ENCODE measurements at regions not wholly inside any gene's neighbourhood (a gene's known extent, or its start where the extent isn't known, plus 50 kb on each side); places are given as distances from the start of the nearest gene placed in this dataset.

DNA sequence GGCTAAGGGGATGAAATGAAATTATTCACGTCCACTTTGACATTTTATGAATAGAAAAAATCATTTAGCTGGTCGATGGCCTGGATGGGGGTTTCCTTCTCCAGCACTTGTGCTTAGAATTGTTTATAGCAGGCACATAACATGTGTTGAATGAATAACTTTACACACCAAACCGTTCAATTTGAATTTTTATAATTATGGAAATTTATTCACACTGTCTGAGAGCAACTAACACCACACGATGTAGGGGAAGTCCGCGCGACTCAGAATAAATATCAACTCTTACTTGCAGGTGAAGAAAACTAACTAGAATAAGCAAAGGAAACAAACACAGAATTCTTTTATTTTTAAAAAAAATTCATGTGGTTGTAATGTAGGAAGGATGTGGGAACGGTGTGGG lies 81.3 kb downstream of the MINAR1 start:
- H3K27me3 ChIP-seq (ENCODE audit: insufficient read depth, low read length), result peaks cover 2% of the 10 kb centered on the region
- no peaks in the 10 kb centered on the region for H3K9me3 ChIP-seq (ENCODE audit: low read depth, low read length)
- H3K36me3 ChIP-seq (ENCODE audit: insufficient read depth, low read length), result no peaks in the 10 kb centered on the region
- no peaks in the 10 kb centered on the region for H3K79me2 ChIP-seq (ENCODE audit: insufficient read depth, low read length)
- no peaks in the 10 kb centered on the region for H3K4me1 ChIP-seq (ENCODE audit: insufficient read depth, low read length)
- DNase-seq (ENCODE audit: insufficient read length, low spot score, missing footprints), result no peak
- TF ChIP-seq, protein P1, sequence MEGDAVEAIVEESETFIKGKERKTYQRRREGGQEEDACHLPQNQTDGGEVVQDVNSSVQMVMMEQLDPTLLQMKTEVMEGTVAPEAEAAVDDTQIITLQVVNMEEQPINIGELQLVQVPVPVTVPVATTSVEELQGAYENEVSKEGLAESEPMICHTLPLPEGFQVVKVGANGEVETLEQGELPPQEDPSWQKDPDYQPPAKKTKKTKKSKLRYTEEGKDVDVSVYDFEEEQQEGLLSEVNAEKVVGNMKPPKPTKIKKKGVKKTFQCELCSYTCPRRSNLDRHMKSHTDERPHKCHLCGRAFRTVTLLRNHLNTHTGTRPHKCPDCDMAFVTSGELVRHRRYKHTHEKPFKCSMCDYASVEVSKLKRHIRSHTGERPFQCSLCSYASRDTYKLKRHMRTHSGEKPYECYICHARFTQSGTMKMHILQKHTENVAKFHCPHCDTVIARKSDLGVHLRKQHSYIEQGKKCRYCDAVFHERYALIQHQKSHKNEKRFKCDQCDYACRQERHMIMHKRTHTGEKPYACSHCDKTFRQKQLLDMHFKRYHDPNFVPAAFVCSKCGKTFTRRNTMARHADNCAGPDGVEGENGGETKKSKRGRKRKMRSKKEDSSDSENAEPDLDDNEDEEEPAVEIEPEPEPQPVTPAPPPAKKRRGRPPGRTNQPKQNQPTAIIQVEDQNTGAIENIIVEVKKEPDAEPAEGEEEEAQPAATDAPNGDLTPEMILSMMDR (IDR thresholded peaks at IDR 0.05; ENCODE audit: extremely low read depth, low read depth, low read length), result no peak
- no peak overlapping the region for H3K4me2 ChIP-seq (ENCODE audit: insufficient read depth, low read length)
- no peak overlapping the region for H3K4me3 ChIP-seq (ENCODE audit: insufficient read depth, low read length)
- H3K27ac ChIP-seq (ENCODE audit: low read depth, low read length), result no peak overlapping the region
- H4K20me1 ChIP-seq (ENCODE audit: insufficient read depth, low read length), result no peaks in the 10 kb centered on the region
- no peak overlapping the region for H2AFZ ChIP-seq (ENCODE audit: low read length)

DNA sequence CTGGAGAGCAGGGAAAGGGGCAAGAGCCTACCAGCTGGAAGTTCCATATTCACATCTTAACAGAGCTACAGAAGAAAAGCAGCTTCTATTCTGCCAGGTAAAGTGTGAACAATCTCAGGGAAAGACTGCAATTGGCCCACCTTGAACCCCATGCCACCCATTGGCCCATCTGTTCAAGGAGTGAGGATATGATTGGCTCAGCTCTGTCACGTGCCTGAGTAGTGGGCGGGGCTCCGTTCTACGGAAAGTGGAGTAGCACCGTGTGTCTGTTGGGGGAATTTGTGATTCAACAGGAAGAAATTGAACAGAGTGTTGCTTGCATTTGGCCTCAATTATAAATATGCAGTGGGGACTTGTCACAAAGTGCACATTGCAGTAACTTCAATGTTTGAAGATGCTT lies 81.8 kb downstream of the MINAR1 start:
- Histone ChIP-seq H4K20me1 (ENCODE audit: insufficient read depth, low read length) (no peaks in the 10 kb centered on the region), H3K27ac (ENCODE audit: low read depth, low read length) (no peak overlapping the region)

GRCh38 chr15:79515300-79516027 lies 83.3 kb downstream of the MINAR1 start:
- Histone ChIP-seq H3K27me3 (ENCODE audit: insufficient read depth, low read length) (peaks cover 5% of the 10 kb centered on the region), H3K36me3 (ENCODE audit: insufficient read depth, low read length) (no peaks in the 10 kb centered on the region), H3K27ac (ENCODE audit: low read depth, low read length) (no peak overlapping the region), H3K79me2 (ENCODE audit: insufficient read depth, low read length) (no peaks in the 10 kb centered on the region), H3K4me2 (ENCODE audit: insufficient read depth, low read length) (no peak overlapping the region), H3K4me3 (ENCODE audit: insufficient read depth, low read length) (no peak overlapping the region), H3K9me3 (ENCODE audit: low read depth, low read length) (no peaks in the 10 kb centered on the region), H2AFZ (ENCODE audit: low read length) (no peak overlapping the region), H4K20me1 (ENCODE audit: insufficient read depth, low read length) (no peaks in the 10 kb centered on the region), H3K4me1 (ENCODE audit: insufficient read depth, low read length) (no peaks in the 10 kb centered on the region)
- TF ChIP-seq, protein P1 (IDR thresholded peaks at IDR 0.05; ENCODE audit: extremely low read depth, low read depth, low read length), result no peak
- no peak for DNase-seq (ENCODE audit: insufficient read length, low spot score, missing footprints)

More for the DNA sequence above, 81.8 kb downstream of the MINAR1 start:
- H2AFZ ChIP-seq (ENCODE audit: low read length), result no peak overlapping the region
- no peak for DNase-seq (ENCODE audit: insufficient read length, low spot score, missing footprints)
- H3K4me2 ChIP-seq (ENCODE audit: insufficient read depth, low read length), result no peak overlapping the region
- no peaks in the 10 kb centered on the region for H3K79me2 ChIP-seq (ENCODE audit: insufficient read depth, low read length)
- H3K36me3 ChIP-seq (ENCODE audit: insufficient read depth, low read length), result no peaks in the 10 kb centered on the region
- H3K4me3 ChIP-seq (ENCODE audit: insufficient read depth, low read length), result no peak overlapping the region
- no peaks in the 10 kb centered on the region for H3K4me1 ChIP-seq (ENCODE audit: insufficient read depth, low read length)
- TF ChIP-seq, protein P1 (IDR thresholded peaks at IDR 0.05; ENCODE audit: extremely low read depth, low read depth, low read length), result no peak
- no peaks in the 10 kb centered on the region for H3K9me3 ChIP-seq (ENCODE audit: low read depth, low read length)
- peaks cover 2% of the 10 kb centered on the region for H3K27me3 ChIP-seq (ENCODE audit: insufficient read depth, low read length)

GRCh38 chr15:79516155-79516554 lies 84.0 kb downstream of the MINAR1 start:
- H3K79me2 ChIP-seq (ENCODE audit: insufficient read depth, low read length), result no peaks in the 10 kb centered on the region
- H3K4me2 ChIP-seq (ENCODE audit: insufficient read depth, low read length), result no peak overlapping the region
- TF ChIP-seq, protein P1 (IDR thresholded peaks at IDR 0.05; ENCODE audit: extremely low read depth, low read depth, low read length), result no peak
- H3K27ac ChIP-seq (ENCODE audit: low read depth, low read length), result no peak overlapping the region
- no peak overlapping the region for H2AFZ ChIP-seq (ENCODE audit: low read length)
- H3K4me1 ChIP-seq (ENCODE audit: insufficient read depth, low read length), result no peaks in the 10 kb centered on the region
- H3K4me3 ChIP-seq (ENCODE audit: insufficient read depth, low read length), result no peak overlapping the region
- no peaks in the 10 kb centered on the region for H3K36me3 ChIP-seq (ENCODE audit: insufficient read depth, low read length)
- H3K27me3 ChIP-seq (ENCODE audit: insufficient read depth, low read length), result peaks cover 5% of the 10 kb centered on the region
- H4K20me1 ChIP-seq (ENCODE audit: insufficient read depth, low read length), result no peaks in the 10 kb centered on the region
- no peaks in the 10 kb centered on the region for H3K9me3 ChIP-seq (ENCODE audit: low read depth, low read length)
- DNase-seq (ENCODE audit: insufficient read length, low spot score, missing footprints), result no peak

Data from osteoblast (primary cell).